ENCODE measurements at regions not wholly inside any gene's neighbourhood (a gene's known extent, or its start where the extent isn't known, plus 50 kb on each side); places are given as distances from the start of the nearest gene placed in this dataset.

DNA sequence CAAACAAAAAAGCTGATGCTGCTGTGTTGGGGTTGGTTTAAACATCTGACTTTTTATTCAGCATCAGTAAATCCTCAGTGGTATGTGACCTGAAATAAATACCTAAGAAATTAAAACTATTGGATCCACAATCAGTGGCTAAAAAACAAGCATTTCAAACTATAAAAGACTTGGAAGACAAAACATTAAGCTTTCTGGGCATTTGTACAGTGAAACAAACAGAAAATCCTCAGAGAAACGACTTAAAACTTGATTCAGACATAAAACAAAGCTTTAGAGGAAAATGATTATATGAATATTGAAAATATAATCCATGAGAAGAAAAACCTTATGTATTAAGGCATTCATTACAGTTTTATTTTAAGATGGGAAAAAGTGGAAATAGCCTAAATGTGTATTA is 213.3 kb upstream of the INTU start:
- in situ Hi-C loops (cut with HindIII; ENCODE audit: low pct_ligation_motif_present, low sequenced_read_pairs): no loop called here
- DNase-seq: no peak
- H3K36me3 ChIP-seq (replicated peaks): no peaks in the 10 kb centered on the region
- no peak for TF ChIP-seq CTCF (IDR thresholded peaks at IDR 0.05; ENCODE audit: low read depth, low read length, missing control alignments)
- no peaks in the 10 kb centered on the region for H3K27me3 ChIP-seq (replicated peaks)
- no peak overlapping the region for H3K4me3 ChIP-seq (ENCODE audit: low read depth, low read length)
- no peak overlapping the region for H3K27ac ChIP-seq

DNA sequence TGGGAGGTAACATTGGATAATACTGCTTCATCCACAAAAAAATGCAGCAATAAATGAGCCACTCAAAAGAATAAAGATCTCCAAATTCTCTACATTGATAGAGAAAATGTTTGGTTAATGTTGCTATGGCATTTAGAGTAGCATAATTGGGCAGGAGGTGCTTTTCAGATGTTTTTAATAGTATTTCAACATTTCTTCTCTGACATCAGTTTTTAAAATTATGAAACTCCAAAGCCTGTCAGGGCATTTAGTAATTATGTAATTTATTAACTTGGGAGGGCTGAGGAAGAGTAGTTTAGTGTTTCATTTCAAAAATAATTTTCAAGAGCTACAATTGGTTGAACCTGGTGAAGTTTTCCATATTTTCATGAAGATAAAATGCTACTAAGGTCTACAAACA is 211.3 kb upstream of the INTU start:
- Histone ChIP-seq H3K36me3 (replicated peaks) (no peaks in the 10 kb centered on the region), H3K27ac (no peak overlapping the region), H3K27me3 (replicated peaks) (no peaks in the 10 kb centered on the region), H3K4me3 (ENCODE audit: low read depth, low read length) (no peak overlapping the region)
- in situ Hi-C loops (cut with HindIII; ENCODE audit: low pct_ligation_motif_present, low sequenced_read_pairs): no loop called here
- DNase-seq: no peak
- TF ChIP-seq CTCF (IDR thresholded peaks at IDR 0.05; ENCODE audit: low read depth, low read length, missing control alignments): no peak

GRCh38 chr4:127425202-127425845 is 207.4 kb upstream of the INTU start:
- no peak overlapping the region for H3K27ac ChIP-seq
- H3K27me3 ChIP-seq (replicated peaks): no peaks in the 10 kb centered on the region

DNA sequence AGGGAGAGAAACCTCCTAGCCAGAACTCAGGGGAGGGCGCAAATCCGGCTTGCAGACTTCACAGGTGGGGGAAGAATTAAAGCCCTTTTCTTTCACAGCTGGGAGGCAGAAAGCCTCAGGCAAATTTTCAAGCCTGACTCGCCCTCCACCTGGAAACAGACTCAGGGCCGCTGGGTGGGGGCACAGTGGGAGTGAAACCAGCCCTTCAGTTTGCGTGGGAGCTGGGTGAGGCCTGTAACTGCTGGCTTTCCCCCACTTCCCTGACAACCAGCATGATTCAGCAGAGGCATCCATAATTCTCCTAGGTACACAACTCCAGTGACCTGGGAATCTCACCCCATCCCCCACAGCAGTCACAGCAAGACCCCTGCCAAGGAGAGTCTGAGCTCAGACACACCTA is 206.9 kb upstream of the INTU start:
- no peak overlapping the region for H3K4me3 ChIP-seq (ENCODE audit: low read depth, low read length)
- TF ChIP-seq CTCF (IDR thresholded peaks at IDR 0.05; ENCODE audit: low read depth, low read length, missing control alignments): no peak
- no peak for DNase-seq
- H3K36me3 ChIP-seq (replicated peaks): no peaks in the 10 kb centered on the region
- H3K27me3 ChIP-seq (replicated peaks): no peaks in the 10 kb centered on the region
- H3K27ac ChIP-seq: no peak overlapping the region
- in situ Hi-C loops (cut with HindIII; ENCODE audit: low pct_ligation_motif_present, low sequenced_read_pairs): no loop called here

More at GRCh38 chr4:127425202-127425845, 207.4 kb upstream of the INTU start:
- DNase-seq: no peak
- no peak overlapping the region for H3K4me3 ChIP-seq (ENCODE audit: low read depth, low read length)
- TF ChIP-seq CTCF (IDR thresholded peaks at IDR 0.05; ENCODE audit: low read depth, low read length, missing control alignments): no peak
- H3K36me3 ChIP-seq (replicated peaks): no peaks in the 10 kb centered on the region
- in situ Hi-C loops (cut with HindIII; ENCODE audit: low pct_ligation_motif_present, low sequenced_read_pairs): no loop called here

DNA sequence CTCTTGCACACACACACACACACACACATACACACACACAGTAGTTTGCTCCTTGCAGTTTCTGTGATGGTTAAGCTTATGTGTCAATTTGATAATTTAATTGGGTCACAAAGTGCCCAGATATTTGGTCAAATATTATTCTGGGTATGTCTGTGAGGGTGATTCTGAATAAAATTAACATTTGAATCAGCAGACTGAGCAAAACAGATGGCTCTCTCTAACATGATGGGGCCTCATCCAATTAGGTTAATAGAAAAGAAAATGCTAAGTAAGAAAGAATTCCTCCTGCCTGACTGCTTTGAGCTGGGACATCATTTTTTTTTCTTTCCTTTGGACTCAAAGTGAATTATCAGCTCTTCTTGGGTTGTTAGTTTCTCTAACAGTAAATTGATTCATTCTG is 191.2 kb upstream of the INTU start:
- H3K4me3 ChIP-seq (ENCODE audit: low read depth, low read length): no peak overlapping the region
- in situ Hi-C loops (cut with HindIII; ENCODE audit: low pct_ligation_motif_present, low sequenced_read_pairs): no loop called here
- H3K27ac ChIP-seq: no peak overlapping the region
- TF ChIP-seq CTCF (IDR thresholded peaks at IDR 0.05; ENCODE audit: low read depth, low read length, missing control alignments): no peak
- H3K36me3 ChIP-seq (replicated peaks): no peaks in the 10 kb centered on the region
- H3K27me3 ChIP-seq (replicated peaks): no peaks in the 10 kb centered on the region
- no peak for DNase-seq

DNA sequence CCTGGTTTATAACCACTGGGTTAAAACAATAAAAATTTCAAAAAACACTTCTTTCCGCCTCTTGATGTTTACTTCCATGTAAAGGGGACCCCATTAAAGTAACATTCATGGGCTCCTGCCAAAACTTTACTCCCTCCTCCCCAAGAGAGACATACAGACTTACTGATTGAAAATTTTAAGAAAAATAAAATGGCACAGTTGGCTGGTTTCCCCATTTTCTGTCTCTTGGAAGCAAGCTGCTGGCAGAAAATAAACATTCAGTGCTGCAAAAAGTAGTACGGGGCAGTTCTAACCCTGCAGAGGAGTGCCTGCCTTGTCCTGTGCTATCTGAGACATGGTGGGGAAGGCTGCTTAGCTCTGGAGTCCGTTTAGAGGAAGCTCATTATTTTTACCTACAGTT is 187.3 kb upstream of the INTU start:
- in situ Hi-C loops (cut with HindIII; ENCODE audit: low pct_ligation_motif_present, low sequenced_read_pairs): no loop called here
- Histone ChIP-seq H3K36me3 (replicated peaks) (no peaks in the 10 kb centered on the region), H3K27me3 (replicated peaks) (no peaks in the 10 kb centered on the region), H3K27ac (no peak overlapping the region), H3K4me3 (ENCODE audit: low read depth, low read length) (no peak overlapping the region)
- no peak for TF ChIP-seq CTCF (IDR thresholded peaks at IDR 0.05; ENCODE audit: low read depth, low read length, missing control alignments)
- DNase-seq: no peak
